K562 (cell line): ENCODE measurements at regions not wholly inside any gene's neighbourhood (a gene's known extent, or its start where the extent isn't known, plus 50 kb on each side); places are given as distances from the start of the nearest gene placed in this dataset.
A peak's percentile ranks its signal among the peaks of the same experiment; 100 is the strongest.

ENCODE experiments used
- MEF2D ChIP-seq: conservative IDR thresholded peaks from 2 replicates; pipeline ENCODE4 v1.6.1; 2016; ENCODE audit warnings: low read depth, missing genetic modification characterization, missing compliant biosample characterization
- TF ChIP-seq, protein P1 (sequence below): fragments of 450-650 bp; IDR thresholded peaks from 2 replicates; pipeline ENCODE4 v1.6.1; 2016; ENCODE audit warnings: mild to moderate bottlenecking, moderate library complexity
- TF ChIP-seq, protein P2 (sequence below): fragments of 450-650 bp; IDR thresholded peaks from 2 replicates; pipeline ENCODE4 v1.6.1; 2017; ENCODE audit warnings: antibody characterized with exemption, mild to moderate bottlenecking
- TF ChIP-seq, protein P3 (sequence below): fragments of 250-450 bp; sonication (Bioruptor Pico); IDR thresholded peaks from 2 replicates; pipeline ENCODE4 v1.4.0; 2020; ENCODE audit warnings: mild to moderate bottlenecking, moderate library complexity

DNA sequence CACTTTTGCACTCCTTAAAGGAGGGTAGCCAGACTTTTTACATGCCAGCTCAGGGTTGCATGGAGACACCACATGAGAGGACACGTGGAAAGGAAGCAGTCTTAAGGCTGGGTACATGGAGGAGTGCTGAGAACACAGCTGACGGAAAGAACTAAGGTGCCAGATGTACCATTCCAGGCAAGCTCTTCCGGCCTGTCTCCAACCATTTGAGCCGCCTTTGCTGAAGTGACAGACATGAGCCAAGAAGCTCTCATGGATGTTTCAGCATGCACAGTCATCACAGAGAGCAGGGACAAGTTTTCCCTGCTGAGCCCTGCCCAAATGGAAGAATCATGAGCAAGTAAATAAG is 83.4 kb upstream of the BMP2K start (continued):
- TF ChIP-seq, protein P1, sequence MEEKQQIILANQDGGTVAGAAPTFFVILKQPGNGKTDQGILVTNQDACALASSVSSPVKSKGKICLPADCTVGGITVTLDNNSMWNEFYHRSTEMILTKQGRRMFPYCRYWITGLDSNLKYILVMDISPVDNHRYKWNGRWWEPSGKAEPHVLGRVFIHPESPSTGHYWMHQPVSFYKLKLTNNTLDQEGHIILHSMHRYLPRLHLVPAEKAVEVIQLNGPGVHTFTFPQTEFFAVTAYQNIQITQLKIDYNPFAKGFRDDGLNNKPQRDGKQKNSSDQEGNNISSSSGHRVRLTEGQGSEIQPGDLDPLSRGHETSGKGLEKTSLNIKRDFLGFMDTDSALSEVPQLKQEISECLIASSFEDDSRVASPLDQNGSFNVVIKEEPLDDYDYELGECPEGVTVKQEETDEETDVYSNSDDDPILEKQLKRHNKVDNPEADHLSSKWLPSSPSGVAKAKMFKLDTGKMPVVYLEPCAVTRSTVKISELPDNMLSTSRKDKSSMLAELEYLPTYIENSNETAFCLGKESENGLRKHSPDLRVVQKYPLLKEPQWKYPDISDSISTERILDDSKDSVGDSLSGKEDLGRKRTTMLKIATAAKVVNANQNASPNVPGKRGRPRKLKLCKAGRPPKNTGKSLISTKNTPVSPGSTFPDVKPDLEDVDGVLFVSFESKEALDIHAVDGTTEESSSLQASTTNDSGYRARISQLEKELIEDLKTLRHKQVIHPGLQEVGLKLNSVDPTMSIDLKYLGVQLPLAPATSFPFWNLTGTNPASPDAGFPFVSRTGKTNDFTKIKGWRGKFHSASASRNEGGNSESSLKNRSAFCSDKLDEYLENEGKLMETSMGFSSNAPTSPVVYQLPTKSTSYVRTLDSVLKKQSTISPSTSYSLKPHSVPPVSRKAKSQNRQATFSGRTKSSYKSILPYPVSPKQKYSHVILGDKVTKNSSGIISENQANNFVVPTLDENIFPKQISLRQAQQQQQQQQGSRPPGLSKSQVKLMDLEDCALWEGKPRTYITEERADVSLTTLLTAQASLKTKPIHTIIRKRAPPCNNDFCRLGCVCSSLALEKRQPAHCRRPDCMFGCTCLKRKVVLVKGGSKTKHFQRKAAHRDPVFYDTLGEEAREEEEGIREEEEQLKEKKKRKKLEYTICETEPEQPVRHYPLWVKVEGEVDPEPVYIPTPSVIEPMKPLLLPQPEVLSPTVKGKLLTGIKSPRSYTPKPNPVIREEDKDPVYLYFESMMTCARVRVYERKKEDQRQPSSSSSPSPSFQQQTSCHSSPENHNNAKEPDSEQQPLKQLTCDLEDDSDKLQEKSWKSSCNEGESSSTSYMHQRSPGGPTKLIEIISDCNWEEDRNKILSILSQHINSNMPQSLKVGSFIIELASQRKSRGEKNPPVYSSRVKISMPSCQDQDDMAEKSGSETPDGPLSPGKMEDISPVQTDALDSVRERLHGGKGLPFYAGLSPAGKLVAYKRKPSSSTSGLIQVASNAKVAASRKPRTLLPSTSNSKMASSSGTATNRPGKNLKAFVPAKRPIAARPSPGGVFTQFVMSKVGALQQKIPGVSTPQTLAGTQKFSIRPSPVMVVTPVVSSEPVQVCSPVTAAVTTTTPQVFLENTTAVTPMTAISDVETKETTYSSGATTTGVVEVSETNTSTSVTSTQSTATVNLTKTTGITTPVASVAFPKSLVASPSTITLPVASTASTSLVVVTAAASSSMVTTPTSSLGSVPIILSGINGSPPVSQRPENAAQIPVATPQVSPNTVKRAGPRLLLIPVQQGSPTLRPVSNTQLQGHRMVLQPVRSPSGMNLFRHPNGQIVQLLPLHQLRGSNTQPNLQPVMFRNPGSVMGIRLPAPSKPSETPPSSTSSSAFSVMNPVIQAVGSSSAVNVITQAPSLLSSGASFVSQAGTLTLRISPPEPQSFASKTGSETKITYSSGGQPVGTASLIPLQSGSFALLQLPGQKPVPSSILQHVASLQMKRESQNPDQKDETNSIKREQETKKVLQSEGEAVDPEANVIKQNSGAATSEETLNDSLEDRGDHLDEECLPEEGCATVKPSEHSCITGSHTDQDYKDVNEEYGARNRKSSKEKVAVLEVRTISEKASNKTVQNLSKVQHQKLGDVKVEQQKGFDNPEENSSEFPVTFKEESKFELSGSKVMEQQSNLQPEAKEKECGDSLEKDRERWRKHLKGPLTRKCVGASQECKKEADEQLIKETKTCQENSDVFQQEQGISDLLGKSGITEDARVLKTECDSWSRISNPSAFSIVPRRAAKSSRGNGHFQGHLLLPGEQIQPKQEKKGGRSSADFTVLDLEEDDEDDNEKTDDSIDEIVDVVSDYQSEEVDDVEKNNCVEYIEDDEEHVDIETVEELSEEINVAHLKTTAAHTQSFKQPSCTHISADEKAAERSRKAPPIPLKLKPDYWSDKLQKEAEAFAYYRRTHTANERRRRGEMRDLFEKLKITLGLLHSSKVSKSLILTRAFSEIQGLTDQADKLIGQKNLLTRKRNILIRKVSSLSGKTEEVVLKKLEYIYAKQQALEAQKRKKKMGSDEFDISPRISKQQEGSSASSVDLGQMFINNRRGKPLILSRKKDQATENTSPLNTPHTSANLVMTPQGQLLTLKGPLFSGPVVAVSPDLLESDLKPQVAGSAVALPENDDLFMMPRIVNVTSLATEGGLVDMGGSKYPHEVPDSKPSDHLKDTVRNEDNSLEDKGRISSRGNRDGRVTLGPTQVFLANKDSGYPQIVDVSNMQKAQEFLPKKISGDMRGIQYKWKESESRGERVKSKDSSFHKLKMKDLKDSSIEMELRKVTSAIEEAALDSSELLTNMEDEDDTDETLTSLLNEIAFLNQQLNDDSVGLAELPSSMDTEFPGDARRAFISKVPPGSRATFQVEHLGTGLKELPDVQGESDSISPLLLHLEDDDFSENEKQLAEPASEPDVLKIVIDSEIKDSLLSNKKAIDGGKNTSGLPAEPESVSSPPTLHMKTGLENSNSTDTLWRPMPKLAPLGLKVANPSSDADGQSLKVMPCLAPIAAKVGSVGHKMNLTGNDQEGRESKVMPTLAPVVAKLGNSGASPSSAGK, result peak; percentile 36; the same call in 1 of the 2 replicates
- TF ChIP-seq, protein P2, sequence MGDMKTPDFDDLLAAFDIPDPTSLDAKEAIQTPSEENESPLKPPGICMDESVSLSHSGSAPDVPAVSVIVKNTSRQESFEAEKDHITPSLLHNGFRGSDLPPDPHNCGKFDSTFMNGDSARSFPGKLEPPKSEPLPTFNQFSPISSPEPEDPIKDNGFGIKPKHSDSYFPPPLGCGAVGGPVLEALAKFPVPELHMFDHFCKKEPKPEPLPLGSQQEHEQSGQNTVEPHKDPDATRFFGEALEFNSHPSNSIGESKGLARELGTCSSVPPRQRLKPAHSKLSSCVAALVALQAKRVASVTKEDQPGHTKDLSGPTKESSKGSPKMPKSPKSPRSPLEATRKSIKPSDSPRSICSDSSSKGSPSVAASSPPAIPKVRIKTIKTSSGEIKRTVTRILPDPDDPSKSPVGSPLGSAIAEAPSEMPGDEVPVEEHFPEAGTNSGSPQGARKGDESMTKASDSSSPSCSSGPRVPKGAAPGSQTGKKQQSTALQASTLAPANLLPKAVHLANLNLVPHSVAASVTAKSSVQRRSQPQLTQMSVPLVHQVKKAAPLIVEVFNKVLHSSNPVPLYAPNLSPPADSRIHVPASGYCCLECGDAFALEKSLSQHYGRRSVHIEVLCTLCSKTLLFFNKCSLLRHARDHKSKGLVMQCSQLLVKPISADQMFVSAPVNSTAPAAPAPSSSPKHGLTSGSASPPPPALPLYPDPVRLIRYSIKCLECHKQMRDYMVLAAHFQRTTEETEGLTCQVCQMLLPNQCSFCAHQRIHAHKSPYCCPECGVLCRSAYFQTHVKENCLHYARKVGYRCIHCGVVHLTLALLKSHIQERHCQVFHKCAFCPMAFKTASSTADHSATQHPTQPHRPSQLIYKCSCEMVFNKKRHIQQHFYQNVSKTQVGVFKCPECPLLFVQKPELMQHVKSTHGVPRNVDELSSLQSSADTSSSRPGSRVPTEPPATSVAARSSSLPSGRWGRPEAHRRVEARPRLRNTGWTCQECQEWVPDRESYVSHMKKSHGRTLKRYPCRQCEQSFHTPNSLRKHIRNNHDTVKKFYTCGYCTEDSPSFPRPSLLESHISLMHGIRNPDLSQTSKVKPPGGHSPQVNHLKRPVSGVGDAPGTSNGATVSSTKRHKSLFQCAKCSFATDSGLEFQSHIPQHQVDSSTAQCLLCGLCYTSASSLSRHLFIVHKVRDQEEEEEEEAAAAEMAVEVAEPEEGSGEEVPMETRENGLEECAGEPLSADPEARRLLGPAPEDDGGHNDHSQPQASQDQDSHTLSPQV, result peak; percentile 55
- 0 out of 2 replicates have a peak, but pooled peaks have one; percentile 12 for TF ChIP-seq MEF2D (tag)
- TF ChIP-seq, protein P3, sequence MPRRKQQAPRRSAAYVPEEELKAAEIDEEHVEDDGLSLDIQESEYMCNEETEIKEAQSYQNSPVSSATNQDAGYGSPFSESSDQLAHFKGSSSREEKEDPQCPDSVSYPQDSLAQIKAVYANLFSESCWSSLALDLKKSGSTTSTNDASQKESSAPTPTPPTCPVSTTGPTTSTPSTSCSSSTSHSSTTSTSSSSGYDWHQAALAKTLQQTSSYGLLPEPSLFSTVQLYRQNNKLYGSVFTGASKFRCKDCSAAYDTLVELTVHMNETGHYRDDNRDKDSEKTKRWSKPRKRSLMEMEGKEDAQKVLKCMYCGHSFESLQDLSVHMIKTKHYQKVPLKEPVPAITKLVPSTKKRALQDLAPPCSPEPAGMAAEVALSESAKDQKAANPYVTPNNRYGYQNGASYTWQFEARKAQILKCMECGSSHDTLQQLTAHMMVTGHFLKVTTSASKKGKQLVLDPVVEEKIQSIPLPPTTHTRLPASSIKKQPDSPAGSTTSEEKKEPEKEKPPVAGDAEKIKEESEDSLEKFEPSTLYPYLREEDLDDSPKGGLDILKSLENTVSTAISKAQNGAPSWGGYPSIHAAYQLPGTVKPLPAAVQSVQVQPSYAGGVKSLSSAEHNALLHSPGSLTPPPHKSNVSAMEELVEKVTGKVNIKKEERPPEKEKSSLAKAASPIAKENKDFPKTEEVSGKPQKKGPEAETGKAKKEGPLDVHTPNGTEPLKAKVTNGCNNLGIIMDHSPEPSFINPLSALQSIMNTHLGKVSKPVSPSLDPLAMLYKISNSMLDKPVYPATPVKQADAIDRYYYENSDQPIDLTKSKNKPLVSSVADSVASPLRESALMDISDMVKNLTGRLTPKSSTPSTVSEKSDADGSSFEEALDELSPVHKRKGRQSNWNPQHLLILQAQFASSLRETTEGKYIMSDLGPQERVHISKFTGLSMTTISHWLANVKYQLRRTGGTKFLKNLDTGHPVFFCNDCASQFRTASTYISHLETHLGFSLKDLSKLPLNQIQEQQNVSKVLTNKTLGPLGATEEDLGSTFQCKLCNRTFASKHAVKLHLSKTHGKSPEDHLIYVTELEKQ (CRISPR knock-in tag), result no peak
